ENCODE measurements at regions not wholly inside any gene's neighbourhood (a gene's known extent, or its start where the extent isn't known, plus 50 kb on each side); places are given as distances from the start of the nearest gene placed in this dataset.

DNA sequence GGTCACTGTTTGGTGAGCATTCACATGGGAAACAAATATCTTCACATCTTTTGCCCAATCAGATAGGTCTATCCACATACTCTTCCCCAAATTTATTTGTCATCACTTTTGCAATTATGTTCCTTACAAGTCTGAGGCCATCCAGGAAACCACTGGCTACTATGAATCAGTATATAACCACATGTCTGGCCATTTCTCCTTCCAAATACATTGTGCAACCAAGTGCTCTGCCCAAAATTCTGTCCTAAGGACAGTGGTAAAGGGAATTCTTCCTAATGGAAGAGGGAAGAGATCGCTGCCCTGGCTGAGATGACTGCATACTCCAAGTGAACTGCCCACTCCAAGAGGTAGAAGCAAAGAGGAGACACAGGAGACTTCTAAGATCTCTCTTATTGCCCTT, 148.9 kb upstream of the MAX start:
- CTCF ChIA-PET: no interaction called here
- no peak for DNase-seq
- Mint-ChIP-seq H3K27ac (no peak overlapping the region), H3K9me3 (ENCODE audit: low read depth) (no peaks in the 10 kb centered on the region), H3K4me3 (no peak overlapping the region), H3K27me3 (no peaks in the 10 kb centered on the region), H3K4me1 (peaks cover 14% of the 10 kb centered on the region), H3K36me3 (no peaks in the 10 kb centered on the region)
- no peak for ATAC-seq

DNA sequence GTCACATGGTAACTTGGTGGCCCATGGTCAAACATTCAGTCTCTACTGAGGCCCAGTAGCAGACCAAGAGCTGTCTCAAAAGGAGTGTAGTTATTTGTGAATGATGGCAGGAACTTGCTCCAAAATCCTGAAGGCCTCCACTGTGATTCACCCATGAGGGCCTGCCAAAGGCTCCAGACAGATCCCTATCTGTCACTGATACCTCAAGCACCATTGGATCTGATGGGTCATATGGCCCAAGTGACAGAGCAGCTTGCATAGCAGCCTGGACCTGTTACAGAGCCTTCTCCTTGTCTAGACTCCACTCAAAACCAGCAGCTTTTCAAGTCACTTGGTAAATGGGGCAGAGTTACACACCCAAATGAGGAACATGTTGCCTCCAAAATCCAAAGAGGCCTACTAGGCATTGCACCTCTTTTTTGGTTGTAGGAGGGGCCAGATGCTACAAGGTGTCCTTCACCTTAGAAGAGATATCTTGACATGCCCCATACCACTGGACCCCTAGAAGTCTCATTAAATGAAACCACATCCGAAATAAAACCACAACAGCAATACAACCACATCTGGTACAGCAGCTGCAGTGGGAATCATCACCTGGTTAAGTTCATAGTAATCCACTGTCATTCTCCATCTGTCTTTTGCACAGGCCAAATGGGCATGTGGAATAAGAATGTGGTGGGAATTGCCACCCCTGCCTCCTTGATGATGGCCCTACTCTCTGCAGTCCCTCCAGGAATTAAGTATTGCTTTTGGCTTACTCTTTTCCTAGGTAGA, 150.4 kb upstream of the MAX start:
- Mint-ChIP-seq H3K4me3 (no peak overlapping the region), H3K4me1 (peaks cover 14% of the 10 kb centered on the region), H3K9me3 (ENCODE audit: low read depth) (no peaks in the 10 kb centered on the region), H3K36me3 (no peaks in the 10 kb centered on the region), H3K27ac (no peak overlapping the region), H3K27me3 (no peaks in the 10 kb centered on the region)
- ATAC-seq: no peak
- no peak for DNase-seq
- CTCF ChIA-PET: interaction anchor here (1.3 kb wide), 1 partner anchor 88 kb away, joined by 3 read pairs; no protein-coding TSS in a partner anchor

DNA sequence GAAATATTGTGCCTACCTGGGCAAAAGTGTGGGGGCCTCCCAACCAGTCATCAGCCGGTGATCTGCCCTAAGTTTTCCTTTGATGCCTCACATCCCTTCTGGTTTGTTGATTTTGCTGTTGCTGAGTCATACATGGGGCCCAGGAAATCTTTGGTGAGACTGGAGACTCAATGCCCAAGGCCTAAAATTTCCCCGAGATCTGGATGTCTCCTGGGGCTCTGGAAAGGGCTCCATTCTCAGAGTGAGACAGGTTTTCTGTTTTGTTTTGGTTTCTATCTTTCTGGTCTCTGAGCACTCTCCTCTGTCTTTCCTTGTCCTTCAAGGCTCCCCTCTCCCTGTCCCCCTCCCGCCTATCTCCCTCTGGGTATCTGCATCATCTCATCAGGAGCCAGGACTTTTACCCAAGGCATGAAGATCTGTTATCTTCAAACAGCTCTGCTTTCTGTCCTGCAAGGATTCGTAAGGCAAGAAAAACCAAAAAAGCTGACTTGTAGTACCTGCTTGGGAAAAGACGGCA, 152.8 kb upstream of the MAX start:
- CTCF ChIA-PET: interaction anchor here (1.1 kb wide), 1 partner anchor 156 kb away, joined by 4 read pairs; no protein-coding TSS in a partner anchor
- peak overlapping the region; percentile 10 for H3K27ac Mint-ChIP-seq
- ATAC-seq (no peak), DNase-seq (no peak)
- no peak overlapping the region for H3K4me3 Mint-ChIP-seq
- H3K36me3 Mint-ChIP-seq: peaks cover 6% of the 10 kb centered on the region
- H3K4me1 Mint-ChIP-seq: peaks cover 14% of the 10 kb centered on the region
- H3K27me3 Mint-ChIP-seq: peaks cover 4% of the 10 kb centered on the region
- peaks cover 10% of the 10 kb centered on the region for H3K9me3 Mint-ChIP-seq (ENCODE audit: low read depth)

DNA sequence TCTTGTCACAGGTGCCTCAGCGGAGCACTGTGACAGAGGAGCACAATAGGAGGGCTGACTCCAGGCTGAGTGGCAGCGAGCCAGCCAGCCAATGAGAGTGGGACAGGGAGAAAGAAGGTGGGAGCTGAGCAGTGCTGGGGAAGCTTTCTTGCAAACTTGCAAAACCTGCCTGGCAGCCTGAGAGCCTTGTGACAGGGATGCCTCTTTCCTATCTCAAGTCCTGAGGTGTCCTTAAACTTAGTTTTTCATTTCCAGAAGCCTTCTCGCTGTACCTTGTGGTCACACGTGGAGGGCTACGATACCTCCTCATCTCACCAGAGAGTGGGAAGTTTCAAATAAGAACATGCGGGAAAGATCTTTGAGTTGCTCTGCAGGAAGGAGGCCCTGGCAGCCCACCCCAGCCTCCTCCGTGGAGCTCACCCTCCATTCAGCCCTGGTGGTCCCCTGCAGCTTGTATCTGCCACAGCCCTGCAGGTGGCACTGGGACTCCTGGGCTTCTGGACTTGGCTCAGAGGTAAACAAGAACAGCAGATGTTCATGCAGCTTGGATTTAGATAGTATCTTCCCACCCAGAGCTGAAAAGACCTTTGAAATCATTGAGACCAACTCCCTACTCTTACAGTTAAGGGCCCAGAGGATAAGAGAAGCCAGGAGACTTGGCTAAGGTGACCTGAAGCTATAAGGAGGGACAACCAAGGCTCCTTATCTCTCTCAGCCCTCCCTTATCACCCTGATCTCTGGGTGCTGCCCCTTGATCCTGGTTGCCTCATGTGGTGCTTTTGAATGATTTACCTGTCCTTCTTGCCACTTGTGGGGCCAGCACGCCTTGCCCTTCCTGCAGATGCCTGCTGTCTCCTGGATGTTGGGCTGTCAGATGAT, 153.5 kb upstream of the MAX start:
- Mint-ChIP-seq H3K4me1 (peaks cover 14% of the 10 kb centered on the region), H3K27ac (no peak overlapping the region), H3K4me3 (no peak overlapping the region), H3K27me3 (peaks cover 4% of the 10 kb centered on the region), H3K36me3 (peaks cover 6% of the 10 kb centered on the region), H3K9me3 (ENCODE audit: low read depth) (peaks cover 13% of the 10 kb centered on the region)
- DNase-seq: no peak
- CTCF ChIA-PET: interaction anchor here (0.5 to 1.1 kb wide), 2 partner anchors 156 to 696 kb away, joined by 3 to 4 read pairs; no protein-coding TSS in a partner anchor
- no peak for ATAC-seq

DNA sequence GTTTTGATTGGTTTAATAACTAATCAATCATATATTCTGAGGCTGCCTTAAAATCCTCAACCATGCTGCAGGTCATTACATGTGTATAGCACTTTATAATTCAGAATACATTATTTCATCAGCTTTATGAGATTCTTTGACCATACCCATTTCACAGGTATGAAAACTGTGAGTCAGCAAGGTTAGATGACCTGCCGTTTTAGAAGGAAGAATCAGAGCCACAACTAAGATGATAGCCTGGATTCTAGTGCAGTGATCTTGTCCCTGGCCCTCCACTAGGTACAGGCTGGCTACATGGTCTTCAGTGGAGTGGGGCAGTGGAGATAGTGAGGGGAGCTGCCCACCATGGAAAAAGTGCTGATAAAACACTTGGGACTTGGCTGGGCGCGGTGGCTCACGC, 154.4 kb upstream of the MAX start:
- H3K27me3 Mint-ChIP-seq: peaks cover 4% of the 10 kb centered on the region
- ATAC-seq (no peak), DNase-seq (no peak)
- H3K27ac Mint-ChIP-seq: no peak overlapping the region
- peaks cover 6% of the 10 kb centered on the region for H3K36me3 Mint-ChIP-seq
- H3K9me3 Mint-ChIP-seq (ENCODE audit: low read depth): peaks cover 13% of the 10 kb centered on the region
- peaks cover 14% of the 10 kb centered on the region for H3K4me1 Mint-ChIP-seq
- CTCF ChIA-PET: interaction anchor here (0.5 kb wide), 1 partner anchor 697 kb away, joined by 3 read pairs; no protein-coding TSS in a partner anchor
- H3K4me3 Mint-ChIP-seq: no peak overlapping the region

DNA sequence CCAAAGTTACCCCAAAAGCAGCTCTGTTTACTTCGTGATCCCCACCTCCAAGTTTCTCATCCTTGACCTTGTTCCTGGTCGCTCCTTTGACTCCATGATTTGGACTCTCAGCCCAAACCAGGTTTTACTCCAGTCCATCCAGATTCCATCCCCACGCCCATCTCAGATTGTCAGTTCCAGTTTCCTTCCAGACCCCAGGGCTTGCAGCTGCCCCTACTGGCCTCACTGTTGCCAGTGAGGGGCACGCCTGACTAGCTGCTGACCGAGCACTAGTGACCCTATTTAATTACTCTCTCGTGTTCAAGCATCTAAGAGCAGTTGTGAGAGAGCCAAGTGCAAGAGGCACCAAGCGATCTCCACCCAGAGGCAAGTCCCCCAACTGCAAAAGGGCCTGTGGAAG, 155.1 kb upstream of the FUT8 start:
- CTCF ChIA-PET: no interaction called here
- DNase-seq (no peak), ATAC-seq (no peak)
- H3K4me1 Mint-ChIP-seq: peaks cover 14% of the 10 kb centered on the region
- peaks cover 13% of the 10 kb centered on the region for H3K9me3 Mint-ChIP-seq (ENCODE audit: low read depth)
- H3K4me3 Mint-ChIP-seq: no peak overlapping the region
- H3K27ac Mint-ChIP-seq: no peak overlapping the region
- peaks cover 4% of the 10 kb centered on the region for H3K27me3 Mint-ChIP-seq
- peaks cover 6% of the 10 kb centered on the region for H3K36me3 Mint-ChIP-seq

DNA sequence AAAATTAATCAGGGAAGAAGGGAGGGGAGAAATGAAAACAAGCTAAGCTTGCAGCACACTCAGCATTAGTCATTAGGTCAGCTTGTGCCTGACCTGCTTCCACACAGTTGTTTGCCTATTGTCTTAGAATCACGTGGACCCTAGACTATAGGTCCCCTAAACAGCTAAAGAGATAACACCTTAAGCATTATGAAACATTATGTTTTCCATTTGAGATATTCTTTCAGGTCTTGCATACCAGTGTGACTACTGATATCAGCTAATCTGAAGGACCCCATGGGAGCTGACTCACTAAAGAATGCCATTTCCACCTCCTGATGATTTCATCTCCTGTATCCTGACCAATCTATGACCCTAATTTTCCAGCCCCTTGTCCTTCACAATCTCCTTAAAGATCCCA, 154.1 kb upstream of the FUT8 start:
- Mint-ChIP-seq H3K4me1 (peaks cover 5% of the 10 kb centered on the region), H3K9me3 (ENCODE audit: low read depth) (peaks cover 13% of the 10 kb centered on the region), H3K27ac (no peak overlapping the region), H3K4me3 (no peak overlapping the region), H3K36me3 (peaks cover 6% of the 10 kb centered on the region), H3K27me3 (peaks cover 4% of the 10 kb centered on the region)
- DNase-seq (no peak), ATAC-seq (no peak)
- CTCF ChIA-PET: interaction anchor here (0.8 kb wide), 1 partner anchor 11 kb away, joined by 3 read pairs; no protein-coding TSS in a partner anchor

DNA sequence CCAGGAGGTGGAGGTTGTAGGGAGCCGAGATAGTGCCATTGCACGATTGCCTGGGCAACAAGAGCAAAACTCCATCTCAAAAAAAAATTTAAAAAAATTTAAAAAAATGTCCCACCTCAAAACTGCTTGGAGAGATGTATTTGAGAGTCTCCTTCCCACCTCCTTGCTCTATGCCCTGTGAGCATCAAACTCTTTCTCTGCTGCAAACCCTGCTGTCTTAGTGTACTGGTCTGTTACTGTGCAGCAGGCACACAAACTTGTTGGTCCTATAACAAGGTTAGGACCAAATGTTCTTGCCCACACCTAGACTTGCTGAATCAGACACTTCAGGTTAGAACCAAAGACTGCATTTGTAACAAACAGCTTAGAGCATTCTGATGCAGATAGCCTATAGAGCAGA, 153.5 kb upstream of the FUT8 start:
- no peak for ATAC-seq
- Mint-ChIP-seq H3K27ac (no peak overlapping the region), H3K27me3 (peaks cover 4% of the 10 kb centered on the region), H3K4me1 (peaks cover 5% of the 10 kb centered on the region), H3K4me3 (no peak overlapping the region), H3K9me3 (ENCODE audit: low read depth) (peaks cover 13% of the 10 kb centered on the region), H3K36me3 (peaks cover 6% of the 10 kb centered on the region)
- CTCF ChIA-PET: interaction anchor here (0.8 kb wide), 1 partner anchor 10 kb away, joined by 3 read pairs; no protein-coding TSS in a partner anchor
- DNase-seq: no peak

DNA sequence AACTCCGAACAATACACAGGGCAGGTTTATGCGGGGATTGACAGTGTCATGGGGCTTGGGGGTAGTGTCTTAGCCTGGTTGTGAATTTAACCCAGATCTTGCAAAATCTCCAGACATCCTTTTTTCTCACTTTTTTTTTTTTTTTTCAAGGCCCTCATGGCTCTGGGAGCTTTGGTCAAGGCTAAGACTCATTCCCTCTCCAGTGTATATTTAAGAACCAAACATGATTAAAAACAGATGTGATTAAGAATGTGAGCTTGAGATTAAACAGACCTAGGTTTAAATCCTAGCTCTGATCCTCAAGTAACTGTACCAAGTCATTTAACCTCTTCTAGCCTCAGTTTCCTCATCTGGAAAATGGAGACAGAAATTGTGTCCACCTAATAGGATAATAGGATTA, 151.7 kb upstream of the FUT8 start:
- ATAC-seq (no peak), DNase-seq (no peak)
- no peak overlapping the region for H3K27ac Mint-ChIP-seq
- CTCF ChIA-PET: interaction anchor here (0.6 to 0.7 kb wide), 2 partner anchors 14 to 204 kb away, joined by 3 read pairs; no protein-coding TSS in a partner anchor
- no peak overlapping the region for H3K4me3 Mint-ChIP-seq
- peaks cover 6% of the 10 kb centered on the region for H3K36me3 Mint-ChIP-seq
- peaks cover 4% of the 10 kb centered on the region for H3K27me3 Mint-ChIP-seq
- H3K4me1 Mint-ChIP-seq: no peaks in the 10 kb centered on the region
- H3K9me3 Mint-ChIP-seq (ENCODE audit: low read depth): peaks cover 13% of the 10 kb centered on the region

DNA sequence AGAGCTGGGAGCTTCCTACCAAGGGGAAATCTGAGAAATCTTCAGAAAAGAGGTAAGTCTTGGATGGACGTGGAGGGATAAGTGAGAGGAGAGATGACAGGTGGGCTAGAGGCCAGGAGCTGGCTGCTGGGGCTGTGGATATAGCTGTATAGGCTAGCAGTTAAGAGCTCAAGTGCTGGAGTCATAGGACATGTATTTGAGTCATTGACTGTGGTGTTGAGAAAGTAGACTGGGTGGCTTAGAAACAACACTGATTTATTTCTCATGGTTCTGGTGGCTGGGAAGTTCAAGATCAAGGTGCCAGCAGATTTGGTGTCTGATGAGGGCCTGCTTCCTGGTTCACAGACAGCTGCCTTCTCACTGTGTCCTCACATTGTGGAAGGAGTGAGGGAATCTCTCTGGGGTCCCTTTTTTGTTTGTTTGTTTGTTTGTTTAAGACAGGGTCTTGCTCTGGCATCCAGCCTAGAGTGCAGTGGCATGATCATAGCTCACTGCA, 151.1 kb upstream of the FUT8 start:
- H3K4me3 Mint-ChIP-seq: no peak overlapping the region
- H3K36me3 Mint-ChIP-seq: peaks cover 6% of the 10 kb centered on the region
- DNase-seq: no peak
- no peak overlapping the region for H3K27ac Mint-ChIP-seq
- CTCF ChIA-PET: interaction anchor here (0.7 kb wide), 1 partner anchor 204 kb away, joined by 3 read pairs; no protein-coding TSS in a partner anchor
- H3K27me3 Mint-ChIP-seq: peaks cover 4% of the 10 kb centered on the region
- peaks cover 13% of the 10 kb centered on the region for H3K9me3 Mint-ChIP-seq (ENCODE audit: low read depth)
- ATAC-seq: no peak
- H3K4me1 Mint-ChIP-seq: no peaks in the 10 kb centered on the region

DNA sequence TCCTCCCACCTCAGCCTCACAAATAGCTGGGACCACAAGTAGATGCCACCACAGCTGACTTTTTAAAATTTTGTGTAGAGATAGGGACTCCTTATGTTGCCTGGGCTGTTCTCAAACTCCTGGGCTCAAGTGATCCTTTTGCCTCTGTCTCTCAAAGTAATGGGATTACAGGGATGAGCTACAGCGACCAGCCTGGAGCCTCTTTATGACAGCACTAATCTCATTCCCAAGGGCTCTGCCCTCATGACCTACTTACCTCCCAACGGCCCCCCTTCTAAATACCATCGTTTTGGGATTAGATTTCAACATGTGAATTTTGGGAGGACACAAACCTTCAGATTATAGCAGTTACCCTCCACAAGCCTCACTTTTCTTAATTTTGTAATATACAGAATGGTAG, 150.6 kb upstream of the FUT8 start:
- Mint-ChIP-seq H3K4me1 (no peaks in the 10 kb centered on the region), H3K36me3 (peaks cover 6% of the 10 kb centered on the region), H3K9me3 (ENCODE audit: low read depth) (peaks cover 13% of the 10 kb centered on the region), H3K4me3 (no peak overlapping the region), H3K27ac (no peak overlapping the region), H3K27me3 (peaks cover 4% of the 10 kb centered on the region)
- DNase-seq: no peak
- CTCF ChIA-PET: no interaction called here
- no peak for ATAC-seq

DNA sequence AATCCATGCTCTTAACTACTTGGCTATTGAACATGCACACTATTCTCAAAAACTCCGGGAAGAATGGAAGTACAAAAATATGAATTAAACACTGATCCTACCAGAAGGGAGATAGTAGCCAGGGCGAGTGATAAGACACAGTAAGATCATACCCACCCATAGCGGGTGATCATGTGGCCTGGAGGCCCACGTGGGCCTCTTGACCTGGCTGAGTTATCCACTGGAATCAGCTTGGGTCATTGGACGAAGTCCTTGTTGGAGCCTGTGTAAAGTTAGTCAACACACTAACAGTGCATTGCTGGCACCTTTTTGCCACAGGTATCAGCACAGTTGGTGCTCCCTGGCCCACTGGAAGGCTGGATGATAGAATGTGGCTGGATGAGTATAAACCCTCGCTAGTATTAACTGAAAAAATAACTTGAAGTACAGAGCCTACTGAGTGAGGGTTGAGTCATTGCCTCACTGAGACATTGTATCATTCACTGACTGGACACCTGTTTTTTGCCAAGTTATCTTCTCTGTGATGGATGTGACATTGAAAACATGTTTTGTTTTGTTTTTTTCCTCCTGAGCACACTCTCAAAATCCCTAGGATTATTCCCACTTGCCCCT, 149.2 kb upstream of the FUT8 start:
- ATAC-seq (no peak), DNase-seq (no peak)
- Mint-ChIP-seq H3K27ac (no peak overlapping the region), H3K4me3 (no peak overlapping the region), H3K9me3 (ENCODE audit: low read depth) (peaks cover 13% of the 10 kb centered on the region), H3K4me1 (peaks cover 2% of the 10 kb centered on the region), H3K36me3 (peaks cover 6% of the 10 kb centered on the region), H3K27me3 (peaks cover 4% of the 10 kb centered on the region)
- CTCF ChIA-PET: no interaction called here

DNA sequence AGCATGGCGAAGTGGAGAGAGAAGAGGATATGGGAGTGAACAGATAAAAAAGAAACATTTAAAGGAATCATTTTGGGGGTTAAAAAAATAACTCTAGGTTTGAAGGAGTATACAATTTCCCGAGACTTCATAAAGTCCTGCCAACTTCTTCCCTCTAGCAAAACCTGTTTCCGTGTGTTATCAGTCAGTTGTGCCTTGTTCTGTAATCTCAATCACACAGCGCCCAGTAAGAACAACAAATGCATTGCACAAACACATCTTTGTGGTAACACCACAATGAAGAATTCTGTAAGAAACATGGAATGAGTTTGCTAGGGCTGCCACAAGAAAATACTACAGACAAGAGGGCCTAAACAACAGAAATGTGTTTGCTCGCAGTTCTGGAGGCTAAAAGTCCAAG, 144.7 kb upstream of the FUT8 start:
- H3K27me3 Mint-ChIP-seq: peaks cover 3% of the 10 kb centered on the region
- no peak for ATAC-seq
- H3K36me3 Mint-ChIP-seq: no peaks in the 10 kb centered on the region
- no peaks in the 10 kb centered on the region for H3K9me3 Mint-ChIP-seq (ENCODE audit: low read depth)
- no peak overlapping the region for H3K4me3 Mint-ChIP-seq
- H3K27ac Mint-ChIP-seq: no peak overlapping the region
- H3K4me1 Mint-ChIP-seq: peaks cover 8% of the 10 kb centered on the region
- DNase-seq: no peak
- CTCF ChIA-PET: no interaction called here

Data from activated CD8-positive, alpha-beta memory T cell treated with anti-CD3 and anti-CD28 coated beads, Interleukin-2, amount 10 ng/mL, durations not matched to agents 7 days and 5 days (primary cell).